Lung (tissue), 11 donors: ENCODE measurements at regions not wholly inside any gene's neighbourhood (a gene's known extent, or its start where the extent isn't known, plus 50 kb on each side); places are given as distances from the start of the nearest gene placed in this dataset.

ENCODE experiments used
- ATAC-seq: fragments of 200-7000 bp; cut with Tn5 transposase; one replicate; pipeline ENCODE4 v1.9.1; 2020; ENCODE audit warnings: moderate number of reproducible peaks; ENCODE audit not compliant: insufficient read depth, low FRiP score
- DNase-seq, 3 donors: peaks; one replicate each; pipeline ENCODE4 v3.0.0-alpha.2; 2013 to 2017
- H3K27ac ChIP-seq, 2 donors: one replicate each; pipeline ENCODE4 v1.5.1; 2013; ENCODE audit warnings: mild to moderate bottlenecking in 2 of 2, moderate library complexity in 2 of 2, control low read depth in 1 of 2, inconsistent platforms in 1 of 2, low read depth in 1 of 2, low read length in 1 of 2
- H3K27me3 ChIP-seq, 3 donors: one replicate each; pipeline ENCODE4 v1.5.1; 2013; ENCODE audit warnings: low read length in 2 of 3; ENCODE audit not compliant: control insufficient read depth in 3 of 3, insufficient read depth in 3 of 3
- H3K36me3 ChIP-seq, 4 donors: one replicate each; pipeline ENCODE4 v1.5.1; 2013; ENCODE audit warnings: low read length in 4 of 4, mild to moderate bottlenecking in 1 of 4, moderate library complexity in 1 of 4; ENCODE audit not compliant: control insufficient read depth in 4 of 4, insufficient read depth in 4 of 4
- H3K4me1 ChIP-seq, 5 donors: one replicate each; pipeline ENCODE4 v1.5.1; 2013; ENCODE audit warnings: low read length in 5 of 5, mild to moderate bottlenecking in 2 of 5, moderate library complexity in 1 of 5; ENCODE audit not compliant: control insufficient read depth in 5 of 5, insufficient read depth in 5 of 5
- H3K4me3 ChIP-seq: one replicate; pipeline ENCODE4 v1.5.1; 2013; ENCODE audit warnings: mild to moderate bottlenecking, control low read depth, moderate library complexity
- H3K9ac ChIP-seq, 2 donors: one replicate each; pipeline ENCODE4 v1.5.1; 2013; ENCODE audit warnings: low read length in 2 of 2, control low read depth in 1 of 2; ENCODE audit not compliant: insufficient read depth in 1 of 2
- H3K9me3 ChIP-seq, 4 donors: one replicate each; pipeline ENCODE4 v1.5.1; 2013; ENCODE audit warnings: low read length in 3 of 4, mild to moderate bottlenecking in 1 of 4, moderate library complexity in 1 of 4; ENCODE audit not compliant: control insufficient read depth in 4 of 4, insufficient read depth in 3 of 4
- CTCF ChIP-seq: IDR thresholded peaks from 2 replicates; pipeline ENCODE4 v1.5.1; 2012; ENCODE audit warnings: mild to moderate bottlenecking; ENCODE audit errors: control extremely low read depth, extremely low read depth
- WGBS, 2 donors: extraction: QIAGEN DNeasy Blood & Tissue Kit; methylation state at CpG; one replicate each; pipeline ENCODE4 v1.1.7; 2013; 5-methylcytosine and 5-hydroxymethylcytosine counted together
- donor health status: control.
- donor health status: control.
- donor health status: Bipolar disorder and iron deficiency.
- donor health status: healthy.
- donor health status: DM: yes; HTN: yes; CAD: no.

GRCh38 chr18:64810354-64810753 lies 661.5 kb upstream of the LINC00305 start:
- TF ChIP-seq CTCF, result no peak
- Histone ChIP-seq H3K27ac (no peak overlapping the region), H3K9ac (no peak overlapping the region), H3K27me3 (no peaks in the 10 kb centered on the region), H3K36me3 (no peaks in the 10 kb centered on the region), H3K4me3 (no peak overlapping the region), H3K9me3 (peaks cover 0 to 5% (median 0%) of the 10 kb centered on the region in 4 donors), H3K4me1 (no peaks in the 10 kb centered on the region)
- ATAC-seq, result no peak
- DNase-seq, result no peak
- WGBS, 2 donors, result 87 to 90% methylated on average over 3 of the region's 3 CpGs

GRCh38 chr18:64809801-64810200 lies 660.9 kb upstream of the LINC00305 start:
- no peaks in the 10 kb centered on the region for H3K36me3 ChIP-seq
- H3K9ac ChIP-seq, result no peak overlapping the region
- H3K4me3 ChIP-seq, result no peak overlapping the region
- no peak overlapping the region for H3K27ac ChIP-seq
- no peaks in the 10 kb centered on the region for H3K27me3 ChIP-seq
- TF ChIP-seq CTCF, result no peak
- DNase-seq (no peak), ATAC-seq (no peak)
- no peaks in the 10 kb centered on the region for H3K4me1 ChIP-seq
- peaks cover 0 to 5% (median 0%) of the 10 kb centered on the region in 4 donors for H3K9me3 ChIP-seq
- WGBS, 2 donors, result 80 to 86% methylated on average over 5 of the region's 5 CpGs

GRCh38 chr18:64807560-64807959 lies 658.7 kb upstream of the LINC00305 start:
- TF ChIP-seq CTCF, result no peak
- DNase-seq (no peak), ATAC-seq (no peak)
- no peak overlapping the region for H3K9ac ChIP-seq
- H3K4me3 ChIP-seq, result no peak overlapping the region
- no peaks in the 10 kb centered on the region for H3K27me3 ChIP-seq
- H3K4me1 ChIP-seq, result no peaks in the 10 kb centered on the region
- WGBS, 2 donors, result 91 to 93% methylated on average over 5 of the region's 5 CpGs
- H3K27ac ChIP-seq, result no peak overlapping the region
- H3K9me3 ChIP-seq, result no peaks in the 10 kb centered on the region
- no peaks in the 10 kb centered on the region for H3K36me3 ChIP-seq

GRCh38 chr18:64806691-64807090 lies 657.8 kb upstream of the LINC00305 start:
- no peaks in the 10 kb centered on the region for H3K9me3 ChIP-seq
- no peaks in the 10 kb centered on the region for H3K36me3 ChIP-seq
- no peak overlapping the region for H3K9ac ChIP-seq
- no peak for TF ChIP-seq CTCF
- no peak overlapping the region for H3K4me3 ChIP-seq
- H3K4me1 ChIP-seq, result no peaks in the 10 kb centered on the region
- 79 to 83% methylated on average over 5 of the region's 5 CpGs for WGBS, 2 donors
- DNase-seq, result no peak
- no peaks in the 10 kb centered on the region for H3K27me3 ChIP-seq
- no peak overlapping the region for H3K27ac ChIP-seq
- ATAC-seq, result no peak
